MCF 10A (cell line): ENCODE measurements at regions not wholly inside any gene's neighbourhood (a gene's known extent, or its start where the extent isn't known, plus 50 kb on each side); places are given as distances from the start of the nearest gene placed in this dataset.

Source experiments
- BruUV-seq: library from RNA; stranded (reverse); fragments of 400-500 nt; replicated peaks from 2 replicates; lab custom pipeline; 2021; lab: Mats Ljungman, UMichigan
- CTCF ChIA-PET: fragments of 300-600 bp; sonication (Branson Sonifier 250); formaldehyde crosslinking; extraction: SDS; loops from one replicate; lab custom pipeline; 2021; ENCODE audit warnings: antibody characterized with exemption, inconsistent platforms; lab: Yijun Ruan, JAX
- POLR2A ChIA-PET: fragments of 300-600, 350-650 bp; sonication (Branson Sonifier 250); formaldehyde crosslinking; extraction: SDS; loops from one replicate; lab custom pipeline; 2020; ENCODE audit warnings: antibody characterized with exemption, inconsistent platforms; lab: Yijun Ruan, JAX
- DNase-seq: peaks from one replicate; pipeline ENCODE4 v3.0.0-alpha.2; 2018; ENCODE audit not compliant: unreplicated experiment
- H3K27ac Mint-ChIP-seq: one replicate; pipeline ENCODE4 v1.8.0; 2022; ENCODE audit warnings: mild to moderate bottlenecking, low read depth, mixed read lengths; ENCODE audit not compliant: unreplicated experiment
- H3K27me3 Mint-ChIP-seq: one replicate; pipeline ENCODE4 v1.8.0; 2022; ENCODE audit warnings: mixed read lengths; ENCODE audit not compliant: insufficient read depth, unreplicated experiment
- H3K36me3 Mint-ChIP-seq: one replicate; pipeline ENCODE4 v1.8.0; 2022; ENCODE audit warnings: mild to moderate bottlenecking, moderate library complexity, mixed read lengths; ENCODE audit not compliant: insufficient read depth, unreplicated experiment
- H3K4me1 Mint-ChIP-seq: one replicate; pipeline ENCODE4 v1.8.0; 2022; ENCODE audit warnings: mixed read lengths; ENCODE audit not compliant: insufficient read depth, unreplicated experiment
- H3K4me3 Mint-ChIP-seq: one replicate; pipeline ENCODE4 v1.8.0; 2022; ENCODE audit warnings: mild to moderate bottlenecking, moderate library complexity, mixed read lengths; ENCODE audit not compliant: unreplicated experiment
- H3K9me3 Mint-ChIP-seq: one replicate; pipeline ENCODE4 v1.8.0; 2022; ENCODE audit warnings: mixed read lengths; ENCODE audit not compliant: unreplicated experiment
- CTCF ChIP-seq: fragments of 200-600 bp; IDR thresholded peaks from one replicate; pipeline ENCODE4 v1.8.0; 2022; ENCODE audit warnings: antibody characterized with exemption, mild to moderate bottlenecking; ENCODE audit not compliant: unreplicated experiment
- intact Hi-C: fragments of 100-400 bp; cut with micrococcal nuclease; formaldehyde crosslinking; loops from 2 replicates; pipeline ENCODE4 v1.14.1; 2022

GRCh38 chr7:52512656-52513055, 522.8 kb upstream of the POM121L12 start:
- Mint-ChIP-seq H3K4me3 (no peak overlapping the region), H3K27ac (no peak overlapping the region), H3K4me1 (peaks cover 11% of the 10 kb centered on the region), H3K36me3 (no peaks in the 10 kb centered on the region), H3K27me3 (no peaks in the 10 kb centered on the region), H3K9me3 (no peaks in the 10 kb centered on the region)
- ChIA-PET CTCF (interaction anchor here (0.8 kb wide), 1 partner anchor 38 kb away, joined by 3 read pairs; no protein-coding TSS in a partner anchor), POLR2A (no interaction called here)
- no peak for TF ChIP-seq CTCF
- intact Hi-C loops = no loop called here
- no TSS peak for BruUV-seq
- no peak for DNase-seq

- DNase-seq = no peak
- no peaks in the 10 kb centered on the region for H3K9me3 Mint-ChIP-seq
- H3K4me3 Mint-ChIP-seq = no peak overlapping the region
- ChIA-PET POLR2A (no interaction called here), CTCF (no interaction called here)
- no peaks in the 10 kb centered on the region for H3K27me3 Mint-ChIP-seq
- TF ChIP-seq CTCF = no peak
- peaks cover 2% of the 10 kb centered on the region for H3K36me3 Mint-ChIP-seq
- intact Hi-C loops = no loop called here
- H3K4me1 Mint-ChIP-seq = peaks cover 17% of the 10 kb centered on the region
- BruUV-seq = no TSS peak
- H3K27ac Mint-ChIP-seq = no peak overlapping the region
Measured at GRCh38 chr7:52507546-52508255, 527.7 kb upstream of the POM121L12 start.

- H3K4me1 Mint-ChIP-seq = peaks cover 24% of the 10 kb centered on the region
- DNase-seq = no peak
- ChIA-PET CTCF (no interaction called here), POLR2A (interaction anchor here (0.7 kb wide), 1 partner anchor 73 kb away, joined by 3 read pairs; no protein-coding TSS in a partner anchor)
- H3K27ac Mint-ChIP-seq = no peak overlapping the region
- H3K36me3 Mint-ChIP-seq = peaks cover 5% of the 10 kb centered on the region
- H3K4me3 Mint-ChIP-seq = no peak overlapping the region
- intact Hi-C loops = no loop called here
- H3K27me3 Mint-ChIP-seq = no peaks in the 10 kb centered on the region
- BruUV-seq = no TSS peak
- no peak for TF ChIP-seq CTCF
- H3K9me3 Mint-ChIP-seq = no peaks in the 10 kb centered on the region
Measured at GRCh38 chr7:52506325-52506724, 529.1 kb upstream of the POM121L12 start.

- H3K36me3 Mint-ChIP-seq = peaks cover 5% of the 10 kb centered on the region
- no peak overlapping the region for H3K4me3 Mint-ChIP-seq
- DNase-seq = peak; percentile 8
- H3K9me3 Mint-ChIP-seq = no peaks in the 10 kb centered on the region
- peaks cover 37% of the 10 kb centered on the region for H3K4me1 Mint-ChIP-seq
- CTCF ChIA-PET = no interaction called here
- no peak overlapping the region for H3K27ac Mint-ChIP-seq
- intact Hi-C loops = loop anchor here (5.0 kb wide), 1 partner anchor 33 kb away; no protein-coding TSS in a partner anchor
- TF ChIP-seq CTCF = no peak
- BruUV-seq = no TSS peak
- POLR2A ChIA-PET = interaction anchor here (0.6 to 0.7 kb wide), 3 partner anchors 28 to 132 kb away, joined by 3 read pairs; no protein-coding TSS in a partner anchor
- H3K27me3 Mint-ChIP-seq = no peaks in the 10 kb centered on the region
Measured at GRCh38 chr7:52504561-52504960, 530.9 kb upstream of the POM121L12 start.
